ENCODE measurements at regions not wholly inside any gene's neighbourhood (a gene's known extent, or its start where the extent isn't known, plus 50 kb on each side); places are given as distances from the start of the nearest gene placed in this dataset.

GRCh38 chr2:16247326-16248122 is 307.2 kb downstream of the MYCN start:
- no peak overlapping the region for H3K4me3 Mint-ChIP-seq
- no peak overlapping the region for H3K27ac Mint-ChIP-seq
- peaks cover 54% of the 10 kb centered on the region for H3K4me1 Mint-ChIP-seq
- DNase-seq, result no peak
- no peak for TF ChIP-seq CTCF (IDR thresholded peaks at IDR 0.05)
- no peaks in the 10 kb centered on the region for H3K9me3 Mint-ChIP-seq
- H3K27me3 Mint-ChIP-seq (ENCODE audit: low read depth, poor library complexity), result peaks cover 8% of the 10 kb centered on the region
- H3K36me3 Mint-ChIP-seq (ENCODE audit: low read depth), result no peaks in the 10 kb centered on the region

GRCh38 chr2:16246911-16247310 is 306.6 kb downstream of the MYCN start:
- TF ChIP-seq CTCF (IDR thresholded peaks at IDR 0.05), result no peak
- H3K9me3 Mint-ChIP-seq, result no peaks in the 10 kb centered on the region
- DNase-seq, result no peak
- peaks cover 6% of the 10 kb centered on the region for H3K27me3 Mint-ChIP-seq (ENCODE audit: low read depth, poor library complexity)
- H3K4me1 Mint-ChIP-seq, result peaks cover 53% of the 10 kb centered on the region
- H3K27ac Mint-ChIP-seq, result no peak overlapping the region
- H3K4me3 Mint-ChIP-seq, result no peak overlapping the region
- H3K36me3 Mint-ChIP-seq (ENCODE audit: low read depth), result no peaks in the 10 kb centered on the region

- DNase-seq, result no peak
- peaks cover 3% of the 10 kb centered on the region for H3K27me3 Mint-ChIP-seq (ENCODE audit: low read depth, poor library complexity)
- TF ChIP-seq CTCF (IDR thresholded peaks at IDR 0.05), result no peak
- H3K36me3 Mint-ChIP-seq (ENCODE audit: low read depth), result no peaks in the 10 kb centered on the region
- H3K27ac Mint-ChIP-seq, result no peak overlapping the region
- H3K9me3 Mint-ChIP-seq, result no peaks in the 10 kb centered on the region
- H3K4me1 Mint-ChIP-seq, result peaks cover 52% of the 10 kb centered on the region
- H3K4me3 Mint-ChIP-seq, result no peak overlapping the region
These were observed 306.0 kb downstream of the MYCN start for GRCh38 chr2:16246281-16246850.

GRCh38 chr2:16245481-16246054 is 305.2 kb downstream of the MYCN start:
- Mint-ChIP-seq H3K36me3 (ENCODE audit: low read depth) (no peaks in the 10 kb centered on the region), H3K27ac (no peak overlapping the region), H3K9me3 (no peaks in the 10 kb centered on the region), H3K4me1 (peaks cover 50% of the 10 kb centered on the region), H3K4me3 (no peak overlapping the region), H3K27me3 (ENCODE audit: low read depth, poor library complexity) (peaks cover 3% of the 10 kb centered on the region)
- no peak for TF ChIP-seq CTCF (IDR thresholded peaks at IDR 0.05)
- DNase-seq, result no peak

- no peak for DNase-seq
- Mint-ChIP-seq H3K4me3 (no peak overlapping the region), H3K27me3 (ENCODE audit: low read depth, poor library complexity) (peaks cover 3% of the 10 kb centered on the region), H3K4me1 (peaks cover 51% of the 10 kb centered on the region), H3K9me3 (no peaks in the 10 kb centered on the region), H3K27ac (no peak overlapping the region), H3K36me3 (ENCODE audit: low read depth) (no peaks in the 10 kb centered on the region)
- TF ChIP-seq CTCF (IDR thresholded peaks at IDR 0.05), result no peak
These were observed 304.6 kb downstream of the MYCN start for GRCh38 chr2:16244966-16245320.

Data from nephron progenitor cell (in vitro differentiated cells).